ENCODE measurements at regions not wholly inside any gene's neighbourhood (a gene's known extent, or its start where the extent isn't known, plus 50 kb on each side); places are given as distances from the start of the nearest gene placed in this dataset.

DNA sequence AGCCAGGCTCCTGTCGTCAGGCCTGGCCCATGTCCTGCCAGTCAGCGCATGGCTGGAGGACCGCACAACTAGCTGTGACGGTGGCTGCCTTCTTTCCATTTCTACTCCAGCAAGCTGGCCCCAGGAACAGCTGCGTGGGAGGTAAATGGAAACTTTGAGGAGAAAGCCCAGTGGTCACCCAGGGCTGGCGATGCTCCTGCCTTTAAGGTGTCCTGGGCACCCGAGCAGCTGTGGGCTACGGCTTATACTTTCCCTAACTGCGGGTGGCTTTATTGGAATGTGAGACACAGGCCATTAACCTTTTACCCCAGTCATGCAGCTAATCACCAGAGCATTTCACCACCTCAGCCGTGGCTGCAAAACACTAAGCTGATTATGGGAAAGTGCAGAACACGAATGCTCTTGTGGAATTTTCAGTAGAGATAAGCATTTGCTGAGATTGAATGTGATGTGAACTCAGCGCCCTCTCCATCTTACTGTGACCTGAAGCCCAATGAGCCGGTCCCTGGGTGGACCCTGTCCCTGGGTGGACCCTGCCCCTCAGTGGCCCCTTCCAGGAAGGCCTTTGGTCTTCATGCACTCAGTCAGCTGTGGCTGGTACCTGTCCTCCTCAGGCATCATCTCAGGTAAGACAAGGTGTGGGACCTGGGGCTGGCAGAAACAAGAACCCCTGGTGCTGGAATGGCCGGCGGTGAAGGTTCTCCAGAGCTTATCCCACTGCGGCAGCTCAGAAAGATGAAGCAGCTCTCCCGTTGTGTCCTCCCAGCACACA lies 275.4 kb upstream of the HS6ST1 start:
- no peaks in the 10 kb centered on the region for H3K9me2 ChIP-seq
- ChIA-PET POLR2A (no interaction called here), CTCF (interaction anchor here (0.8 kb wide), 1 partner anchor 27 kb away, joined by 3 read pairs; no protein-coding TSS in a partner anchor)
- DNase-seq, result no peak
- H3K36me3 ChIP-seq (replicated peaks in 1 of 2; ENCODE audit: control insufficient read depth in 1 of 2, insufficient read depth in 2 of 2, low read length in 1 of 2), result no peaks in the 10 kb centered on the region
- H3K27ac ChIP-seq (ENCODE audit: low read depth in 2 of 2, low read length in 1 of 2), result no peak overlapping the region
- H2AFZ ChIP-seq (ENCODE audit: low read depth), result no peak overlapping the region
- no peaks in the 10 kb centered on the region for H3F3A ChIP-seq (replicated peaks; ENCODE audit: insufficient read depth)
- WGBS (ENCODE audit: low lambda C conversion rate), result 48% methylated on average over 13 of the region's 17 CpGs
- H3K79me2 ChIP-seq (ENCODE audit: insufficient read depth), result no peaks in the 10 kb centered on the region
- H3K9ac ChIP-seq, result no peak overlapping the region
- TF ChIP-seq, protein P1, sequence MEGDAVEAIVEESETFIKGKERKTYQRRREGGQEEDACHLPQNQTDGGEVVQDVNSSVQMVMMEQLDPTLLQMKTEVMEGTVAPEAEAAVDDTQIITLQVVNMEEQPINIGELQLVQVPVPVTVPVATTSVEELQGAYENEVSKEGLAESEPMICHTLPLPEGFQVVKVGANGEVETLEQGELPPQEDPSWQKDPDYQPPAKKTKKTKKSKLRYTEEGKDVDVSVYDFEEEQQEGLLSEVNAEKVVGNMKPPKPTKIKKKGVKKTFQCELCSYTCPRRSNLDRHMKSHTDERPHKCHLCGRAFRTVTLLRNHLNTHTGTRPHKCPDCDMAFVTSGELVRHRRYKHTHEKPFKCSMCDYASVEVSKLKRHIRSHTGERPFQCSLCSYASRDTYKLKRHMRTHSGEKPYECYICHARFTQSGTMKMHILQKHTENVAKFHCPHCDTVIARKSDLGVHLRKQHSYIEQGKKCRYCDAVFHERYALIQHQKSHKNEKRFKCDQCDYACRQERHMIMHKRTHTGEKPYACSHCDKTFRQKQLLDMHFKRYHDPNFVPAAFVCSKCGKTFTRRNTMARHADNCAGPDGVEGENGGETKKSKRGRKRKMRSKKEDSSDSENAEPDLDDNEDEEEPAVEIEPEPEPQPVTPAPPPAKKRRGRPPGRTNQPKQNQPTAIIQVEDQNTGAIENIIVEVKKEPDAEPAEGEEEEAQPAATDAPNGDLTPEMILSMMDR (IDR thresholded peaks at IDR 0.05), result no peak
- TF ChIP-seq ELF1 (IDR thresholded peaks at IDR 0.05), result no peak
- H3K9me3 ChIP-seq, result no peaks in the 10 kb centered on the region
- no peaks in the 10 kb centered on the region for H4K20me1 ChIP-seq (ENCODE audit: insufficient read depth)
- H3K4me1 ChIP-seq (ENCODE audit: control insufficient read depth in 1 of 2, insufficient read depth in 2 of 2, low read depth in 1 of 2, low read length in 1 of 2), result peaks cover 0 to 19% of the 10 kb centered on the region in 2 experiments; a peak in 1 of 4 replicates
- H3K4me3 ChIP-seq (ENCODE audit: low read depth in 2 of 2, low read length in 1 of 2), result no peak overlapping the region
- no peaks in the 10 kb centered on the region for H3K27me3 ChIP-seq (ENCODE audit: insufficient read depth)
- no peak overlapping the region for H3K4me2 ChIP-seq

DNA sequence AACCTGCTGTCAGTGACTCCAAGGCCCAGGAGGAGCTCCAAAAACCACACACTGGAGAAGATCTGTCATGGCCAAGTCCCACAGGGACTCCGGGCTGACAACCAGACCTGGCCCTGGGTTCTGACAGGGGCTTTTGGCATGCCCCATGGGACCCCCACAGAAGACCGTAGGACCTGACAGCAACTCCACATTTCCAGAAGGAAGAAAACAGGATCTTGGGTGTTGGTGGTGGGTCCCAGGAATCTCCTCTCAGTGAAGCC lies 275.9 kb upstream of the HS6ST1 start:
- Histone ChIP-seq H3K27ac (ENCODE audit: low read depth in 2 of 2, low read length in 1 of 2) (no peak overlapping the region), H3K27me3 (ENCODE audit: insufficient read depth) (no peaks in the 10 kb centered on the region), H4K20me1 (ENCODE audit: insufficient read depth) (no peaks in the 10 kb centered on the region), H3K79me2 (ENCODE audit: insufficient read depth) (no peaks in the 10 kb centered on the region), H3K36me3 (replicated peaks in 1 of 2; ENCODE audit: control insufficient read depth in 1 of 2, insufficient read depth in 2 of 2, low read length in 1 of 2) (no peaks in the 10 kb centered on the region), H3K4me1 (ENCODE audit: control insufficient read depth in 1 of 2, insufficient read depth in 2 of 2, low read depth in 1 of 2, low read length in 1 of 2) (peaks cover 0 to 19% of the 10 kb centered on the region in 2 experiments; a peak in 1 of 4 replicates), H3K9me2 (no peaks in the 10 kb centered on the region), H2AFZ (ENCODE audit: low read depth) (no peak overlapping the region), H3K4me3 (ENCODE audit: low read depth in 2 of 2, low read length in 1 of 2) (no peak overlapping the region), H3K9me3 (no peaks in the 10 kb centered on the region), H3K9ac (no peak overlapping the region), H3K4me2 (no peak overlapping the region), H3F3A (replicated peaks; ENCODE audit: insufficient read depth) (no peaks in the 10 kb centered on the region)
- TF ChIP-seq FOXM1 (IDR thresholded peaks at IDR 0.05; ENCODE audit: low read depth) (no peak), CHD2 (IDR thresholded peaks at IDR 0.05; ENCODE audit: low read length, partially characterized antibody) (no peak), RCOR1 (IDR thresholded peaks at IDR 0.05; ENCODE audit: low read length) (no peak), SMC3 (IDR thresholded peaks at IDR 0.05; ENCODE audit: low read depth, low read length) (no peak)
- TF ChIP-seq, protein P2, sequence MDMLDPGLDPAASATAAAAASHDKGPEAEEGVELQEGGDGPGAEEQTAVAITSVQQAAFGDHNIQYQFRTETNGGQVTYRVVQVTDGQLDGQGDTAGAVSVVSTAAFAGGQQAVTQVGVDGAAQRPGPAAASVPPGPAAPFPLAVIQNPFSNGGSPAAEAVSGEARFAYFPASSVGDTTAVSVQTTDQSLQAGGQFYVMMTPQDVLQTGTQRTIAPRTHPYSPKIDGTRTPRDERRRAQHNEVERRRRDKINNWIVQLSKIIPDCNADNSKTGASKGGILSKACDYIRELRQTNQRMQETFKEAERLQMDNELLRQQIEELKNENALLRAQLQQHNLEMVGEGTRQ (IDR thresholded peaks at IDR 0.05; ENCODE audit: borderline replicate concordance, low read depth, low read length), result no peak
- TF ChIP-seq, protein P3, sequence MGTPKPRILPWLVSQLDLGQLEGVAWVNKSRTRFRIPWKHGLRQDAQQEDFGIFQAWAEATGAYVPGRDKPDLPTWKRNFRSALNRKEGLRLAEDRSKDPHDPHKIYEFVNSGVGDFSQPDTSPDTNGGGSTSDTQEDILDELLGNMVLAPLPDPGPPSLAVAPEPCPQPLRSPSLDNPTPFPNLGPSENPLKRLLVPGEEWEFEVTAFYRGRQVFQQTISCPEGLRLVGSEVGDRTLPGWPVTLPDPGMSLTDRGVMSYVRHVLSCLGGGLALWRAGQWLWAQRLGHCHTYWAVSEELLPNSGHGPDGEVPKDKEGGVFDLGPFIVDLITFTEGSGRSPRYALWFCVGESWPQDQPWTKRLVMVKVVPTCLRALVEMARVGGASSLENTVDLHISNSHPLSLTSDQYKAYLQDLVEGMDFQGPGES (IDR thresholded peaks at IDR 0.05; ENCODE audit: low read depth, low read length), result no peak
- TF ChIP-seq, protein P4, sequence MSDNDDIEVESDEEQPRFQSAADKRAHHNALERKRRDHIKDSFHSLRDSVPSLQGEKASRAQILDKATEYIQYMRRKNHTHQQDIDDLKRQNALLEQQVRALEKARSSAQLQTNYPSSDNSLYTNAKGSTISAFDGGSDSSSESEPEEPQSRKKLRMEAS (IDR thresholded peaks at IDR 0.05; ENCODE audit: low read depth), result no peak
- TF ChIP-seq, protein P5, sequence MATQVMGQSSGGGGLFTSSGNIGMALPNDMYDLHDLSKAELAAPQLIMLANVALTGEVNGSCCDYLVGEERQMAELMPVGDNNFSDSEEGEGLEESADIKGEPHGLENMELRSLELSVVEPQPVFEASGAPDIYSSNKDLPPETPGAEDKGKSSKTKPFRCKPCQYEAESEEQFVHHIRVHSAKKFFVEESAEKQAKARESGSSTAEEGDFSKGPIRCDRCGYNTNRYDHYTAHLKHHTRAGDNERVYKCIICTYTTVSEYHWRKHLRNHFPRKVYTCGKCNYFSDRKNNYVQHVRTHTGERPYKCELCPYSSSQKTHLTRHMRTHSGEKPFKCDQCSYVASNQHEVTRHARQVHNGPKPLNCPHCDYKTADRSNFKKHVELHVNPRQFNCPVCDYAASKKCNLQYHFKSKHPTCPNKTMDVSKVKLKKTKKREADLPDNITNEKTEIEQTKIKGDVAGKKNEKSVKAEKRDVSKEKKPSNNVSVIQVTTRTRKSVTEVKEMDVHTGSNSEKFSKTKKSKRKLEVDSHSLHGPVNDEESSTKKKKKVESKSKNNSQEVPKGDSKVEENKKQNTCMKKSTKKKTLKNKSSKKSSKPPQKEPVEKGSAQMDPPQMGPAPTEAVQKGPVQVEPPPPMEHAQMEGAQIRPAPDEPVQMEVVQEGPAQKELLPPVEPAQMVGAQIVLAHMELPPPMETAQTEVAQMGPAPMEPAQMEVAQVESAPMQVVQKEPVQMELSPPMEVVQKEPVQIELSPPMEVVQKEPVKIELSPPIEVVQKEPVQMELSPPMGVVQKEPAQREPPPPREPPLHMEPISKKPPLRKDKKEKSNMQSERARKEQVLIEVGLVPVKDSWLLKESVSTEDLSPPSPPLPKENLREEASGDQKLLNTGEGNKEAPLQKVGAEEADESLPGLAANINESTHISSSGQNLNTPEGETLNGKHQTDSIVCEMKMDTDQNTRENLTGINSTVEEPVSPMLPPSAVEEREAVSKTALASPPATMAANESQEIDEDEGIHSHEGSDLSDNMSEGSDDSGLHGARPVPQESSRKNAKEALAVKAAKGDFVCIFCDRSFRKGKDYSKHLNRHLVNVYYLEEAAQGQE (IDR thresholded peaks at IDR 0.05; ENCODE audit: low read depth, low read length), result no peak
- whole genome bisulfite sequencing (ENCODE audit: low lambda C conversion rate), result 62% methylated on average over 2 of the region's 2 CpGs
- ChIA-PET POLR2A (no interaction called here), CTCF (no interaction called here)
- no peak for DNase-seq

Measured in SK-N-SH (cell line).